DMS153 treated with DMSO at 0.1 percent for 48 hours (cell line): ENCODE measurements at regions not wholly inside any gene's neighbourhood (a gene's known extent, or its start where the extent isn't known, plus 50 kb on each side); places are given as distances from the start of the nearest gene placed in this dataset.

Experiments
- DNase-seq: peaks from one replicate; lab custom pipeline; 2025; ENCODE audit not compliant: unreplicated experiment; lab: John Stamatoyannopoulos, UW

- DNase-seq, result no peak
Observed at GRCh38 chr22:49095366-49095765, 732.3 kb downstream of the BRD1 start.

GRCh38 chr22:49094858-49095257 lies 732.8 kb downstream of the BRD1 start:
- no peak for DNase-seq

GRCh38 chr22:49094151-49094550 lies 733.5 kb downstream of the BRD1 start:
- no peak for DNase-seq

GRCh38 chr22:49093192-49093880 lies 734.3 kb downstream of the BRD1 start:
- DNase-seq, result no peak

GRCh38 chr22:49092716-49093115 lies 735.0 kb downstream of the BRD1 start:
- DNase-seq, result no peak

- no peak for DNase-seq
Observed at GRCh38 chr22:49091917-49092545, 735.6 kb downstream of the BRD1 start.

GRCh38 chr22:49091451-49091850 lies 736.2 kb downstream of the BRD1 start:
- DNase-seq, result no peak

- DNase-seq, result no peak
Observed at GRCh38 chr22:49090853-49091135, 736.9 kb downstream of the BRD1 start.

GRCh38 chr22:49090061-49090852 lies 737.4 kb downstream of the BRD1 start:
- DNase-seq, result no peak

- no peak for DNase-seq
Observed at GRCh38 chr22:49088801-49089791, 738.6 kb downstream of the BRD1 start.

- no peak for DNase-seq
Observed at GRCh38 chr22:49087716-49088601, 739.7 kb downstream of the BRD1 start.

GRCh38 chr22:49087198-49087597 lies 740.5 kb downstream of the BRD1 start:
- no peak for DNase-seq

- DNase-seq, result no peak
Observed at GRCh38 chr22:49086606-49087157, 741.0 kb downstream of the BRD1 start.

GRCh38 chr22:49086181-49086580 lies 741.5 kb downstream of the BRD1 start:
- DNase-seq, result no peak

- DNase-seq, result no peak
Observed at GRCh38 chr22:49084206-49084605, 743.5 kb downstream of the BRD1 start.

- no peak for DNase-seq
Observed at GRCh38 chr22:49083607-49084006, 744.1 kb downstream of the BRD1 start.

GRCh38 chr22:49082451-49082850 lies 745.2 kb downstream of the BRD1 start:
- DNase-seq, result no peak

- no peak for DNase-seq
Observed at GRCh38 chr22:49081926-49082325, 745.7 kb downstream of the BRD1 start.

- DNase-seq, result no peak
Observed at GRCh38 chr22:49081261-49081666, 746.4 kb downstream of the BRD1 start.

- no peak for DNase-seq
Observed at GRCh38 chr22:49080631-49081030, 747.0 kb downstream of the BRD1 start.
